ENCODE measurements at regions not wholly inside any gene's neighbourhood (a gene's known extent, or its start where the extent isn't known, plus 50 kb on each side); places are given as distances from the start of the nearest gene placed in this dataset.

DNA sequence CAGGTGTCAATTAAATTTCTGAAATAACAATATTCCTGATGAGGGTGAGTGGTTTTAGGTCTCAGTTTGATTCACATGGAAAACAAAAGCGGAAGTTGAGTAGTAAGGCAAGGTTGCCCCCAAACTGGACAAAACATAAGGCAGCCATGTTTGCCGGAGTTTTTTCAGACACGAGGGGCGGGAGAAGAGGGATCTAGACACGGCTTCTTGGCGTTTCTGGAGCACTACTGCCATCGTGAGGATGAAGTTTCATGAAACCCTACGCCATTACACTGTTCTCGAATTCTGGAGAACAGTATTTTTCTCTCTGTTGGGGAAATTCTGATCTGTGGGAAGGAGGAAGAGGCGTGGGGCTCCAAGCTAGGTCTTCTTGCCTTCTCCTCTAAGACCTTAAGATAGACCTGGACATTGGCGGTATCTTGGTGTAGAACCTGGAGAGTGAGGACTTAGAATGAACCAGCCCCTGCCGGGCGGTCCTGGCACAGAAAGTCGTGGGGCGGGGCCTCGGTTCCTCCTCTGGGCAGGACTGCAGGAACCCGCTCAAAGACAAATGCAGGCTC is 160.3 kb downstream of the OR13H1 start:
- DNase-seq: peak; percentile 45

DNA sequence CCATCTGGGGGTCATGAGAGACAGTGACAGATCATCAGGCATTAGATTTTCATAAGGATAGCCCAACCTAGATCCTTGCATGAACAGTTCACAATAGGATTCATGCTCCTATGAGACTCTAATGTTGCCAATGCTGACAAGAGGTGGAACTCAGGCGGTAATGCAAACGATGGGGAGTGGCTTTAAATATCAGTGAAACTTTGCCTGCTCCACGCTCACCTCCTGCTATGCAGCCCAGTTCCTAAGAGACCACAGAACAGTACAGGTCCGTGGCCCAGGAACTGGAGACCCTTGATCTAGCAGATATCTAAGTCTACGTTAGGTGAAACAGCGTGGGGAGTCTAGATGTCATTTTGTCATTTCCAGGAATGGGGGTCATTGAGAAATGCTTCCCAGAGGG is 165.7 kb downstream of the OR13H1 start:
- no peak for DNase-seq

- no peak for DNase-seq
Observed at GRCh38 chrX:131711478-131711867, 167.6 kb downstream of the OR13H1 start.

- no peak for DNase-seq
Observed at GRCh38 chrX:131723646-131724045, 179.8 kb downstream of the OR13H1 start.

- no peak for DNase-seq
Observed at GRCh38 chrX:131724292-131724691, 180.4 kb downstream of the OR13H1 start.

- DNase-seq: no peak
Observed at GRCh38 chrX:131725001-131725654, 181.3 kb downstream of the OR13H1 start.

DNA sequence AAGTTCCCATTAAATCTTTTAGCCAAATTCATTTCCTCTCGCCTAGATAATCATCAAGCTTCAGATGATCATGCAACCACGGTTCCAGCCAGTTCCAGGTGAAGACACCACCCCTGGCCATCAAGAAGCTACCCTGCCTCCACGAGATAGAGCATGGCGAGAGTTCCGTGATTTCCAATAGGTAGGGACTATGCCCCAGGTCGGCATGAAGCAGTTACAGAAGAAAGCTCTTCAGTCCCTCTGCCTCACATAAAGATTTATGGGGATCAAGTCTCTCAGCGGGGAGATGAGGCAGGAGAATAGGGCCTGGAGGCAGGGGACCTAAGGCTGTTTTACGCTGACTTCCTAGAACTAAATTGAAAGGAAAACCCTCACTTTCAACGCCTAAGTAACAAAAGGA is 183.9 kb downstream of the OR13H1 start:
- no peak for DNase-seq

GRCh38 chrX:131728295-131729145 is 184.6 kb downstream of the OR13H1 start:
- no peak for DNase-seq

DNA sequence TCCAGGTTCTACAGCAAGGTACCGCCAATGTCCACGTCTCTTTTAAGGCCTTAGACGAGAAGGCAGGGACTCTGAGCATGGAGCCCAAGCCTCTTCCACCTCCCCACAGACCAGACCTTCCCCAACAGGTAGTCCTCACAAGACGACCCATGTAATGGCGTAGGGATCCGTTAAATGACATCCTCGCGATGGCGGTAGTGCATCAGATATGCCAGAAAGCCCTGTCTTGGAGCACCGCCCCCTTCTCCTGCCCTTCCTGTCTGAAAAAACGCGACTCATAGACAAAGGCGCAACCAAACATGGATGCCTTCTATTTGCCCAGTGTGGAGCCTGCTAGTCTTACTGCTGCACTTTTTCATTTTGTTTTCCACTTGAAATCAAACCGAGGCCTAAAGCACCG is 185.4 kb downstream of the OR13H1 start:
- no peak for DNase-seq

DNA sequence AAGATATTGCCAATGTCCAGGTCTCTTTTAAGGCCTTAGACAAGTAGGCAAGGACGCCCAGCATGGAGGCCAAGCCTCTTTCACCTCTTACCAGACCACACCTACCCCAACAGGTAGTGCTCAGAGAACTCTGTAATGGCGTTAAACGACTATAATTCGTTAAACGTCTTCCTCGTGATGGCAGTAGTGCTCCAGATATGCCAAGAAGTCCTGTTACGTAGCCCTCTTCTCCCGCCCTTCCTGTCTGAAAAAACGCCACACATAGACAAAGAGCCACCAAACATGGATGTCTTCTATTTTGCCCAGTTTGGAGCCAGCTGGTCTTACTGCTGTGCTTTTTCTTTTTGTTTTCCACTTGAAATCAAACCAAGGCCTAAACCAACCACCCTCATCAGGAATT is 190.7 kb downstream of the OR13H1 start:
- DNase-seq: no peak

DNA sequence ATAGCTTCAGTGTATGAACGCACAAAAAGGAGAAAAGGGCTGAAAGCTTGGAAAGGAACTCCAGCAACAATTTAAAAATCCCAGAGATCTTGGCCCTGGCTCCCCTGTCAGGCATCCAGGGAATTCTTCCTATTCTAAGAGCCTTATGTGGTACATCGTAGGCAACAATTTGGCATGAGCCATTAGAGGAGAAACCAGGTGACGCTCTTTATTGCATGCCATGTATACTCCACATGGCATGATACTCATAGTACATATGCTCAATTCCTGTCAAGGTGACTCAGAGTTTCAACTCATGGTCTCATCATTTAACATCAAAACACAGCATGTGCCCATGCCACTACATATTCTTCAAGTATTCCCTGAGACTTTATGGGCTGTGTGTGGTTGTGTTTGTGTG is 191.3 kb downstream of the OR13H1 start:
- no peak for DNase-seq

DNA sequence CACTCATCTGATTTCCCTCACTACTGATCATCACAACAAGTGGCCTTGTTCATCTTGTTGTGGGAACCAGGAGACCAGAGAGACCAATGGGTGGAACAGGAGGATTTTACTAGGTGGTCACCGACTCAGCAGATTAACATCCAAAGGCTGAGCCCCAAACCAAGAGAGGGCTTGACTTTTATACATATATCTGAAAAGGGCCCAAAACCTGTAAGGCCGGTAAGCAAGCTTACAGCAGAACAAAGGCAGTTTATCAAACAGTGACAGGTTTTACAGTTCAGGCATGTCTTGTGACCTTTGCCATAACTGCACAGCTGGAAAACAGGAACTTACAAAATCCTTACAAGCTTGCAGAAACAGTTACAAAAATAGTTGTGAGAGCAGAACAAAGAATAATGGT is 195.9 kb downstream of the OR13H1 start:
- no peak for DNase-seq

GRCh38 chrX:131741103-131741581 is 197.3 kb downstream of the OR13H1 start:
- no peak for DNase-seq

DNA sequence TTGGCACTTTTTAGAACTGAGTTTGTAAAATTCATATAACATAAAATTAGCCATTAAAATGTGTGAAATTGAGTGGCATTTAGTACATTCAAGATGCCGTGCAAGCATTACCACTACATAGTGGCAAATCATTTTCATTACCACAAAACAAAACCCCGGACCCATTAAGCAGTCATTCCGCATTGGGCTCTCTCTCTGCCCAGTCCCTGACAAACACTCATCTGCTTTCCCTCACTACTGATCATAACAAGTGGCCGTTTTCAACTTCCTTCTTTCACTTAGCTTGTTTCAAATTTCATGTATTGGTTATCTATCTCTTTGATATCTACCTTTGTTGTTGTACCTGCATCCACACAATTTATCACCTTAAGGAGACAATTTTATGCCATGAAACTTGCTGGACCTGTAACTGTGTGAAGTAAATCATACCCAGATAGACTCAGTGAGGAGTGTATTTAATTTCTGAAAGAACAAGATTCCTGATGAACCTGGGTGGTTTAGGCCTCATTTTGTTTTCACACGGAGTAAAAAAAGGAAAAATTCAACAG is 202.1 kb downstream of the OR13H1 start:
- no peak for DNase-seq

DNA sequence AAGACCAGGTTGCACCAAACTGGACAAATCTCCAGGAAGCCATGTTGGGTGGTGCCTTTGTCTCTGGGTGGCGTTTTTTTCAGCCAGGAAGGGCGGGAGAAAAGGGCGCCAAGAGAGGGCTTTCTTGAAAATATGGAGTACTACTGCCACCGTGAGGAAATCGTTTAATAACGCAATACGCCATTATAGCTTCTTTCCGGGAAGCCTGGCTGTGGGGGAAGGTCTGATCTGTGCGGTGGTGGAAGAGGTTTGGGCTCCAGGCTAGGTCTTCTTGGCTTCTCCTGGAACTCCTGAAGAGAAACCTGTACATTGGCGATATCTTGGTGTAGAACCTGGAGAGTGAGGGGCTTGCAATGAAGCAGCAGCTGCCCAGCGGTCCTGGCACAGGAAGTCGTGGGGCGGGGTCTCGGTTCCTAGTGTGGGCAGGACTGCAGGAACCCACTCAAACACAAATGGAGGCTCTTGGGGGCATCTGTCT is 202.7 kb downstream of the OR13H1 start:
- peak; percentile 54 for DNase-seq

- DNase-seq: peak; percentile 62
Observed at GRCh38 chrX:131747173-131747572, 203.3 kb downstream of the OR13H1 start.

DNA sequence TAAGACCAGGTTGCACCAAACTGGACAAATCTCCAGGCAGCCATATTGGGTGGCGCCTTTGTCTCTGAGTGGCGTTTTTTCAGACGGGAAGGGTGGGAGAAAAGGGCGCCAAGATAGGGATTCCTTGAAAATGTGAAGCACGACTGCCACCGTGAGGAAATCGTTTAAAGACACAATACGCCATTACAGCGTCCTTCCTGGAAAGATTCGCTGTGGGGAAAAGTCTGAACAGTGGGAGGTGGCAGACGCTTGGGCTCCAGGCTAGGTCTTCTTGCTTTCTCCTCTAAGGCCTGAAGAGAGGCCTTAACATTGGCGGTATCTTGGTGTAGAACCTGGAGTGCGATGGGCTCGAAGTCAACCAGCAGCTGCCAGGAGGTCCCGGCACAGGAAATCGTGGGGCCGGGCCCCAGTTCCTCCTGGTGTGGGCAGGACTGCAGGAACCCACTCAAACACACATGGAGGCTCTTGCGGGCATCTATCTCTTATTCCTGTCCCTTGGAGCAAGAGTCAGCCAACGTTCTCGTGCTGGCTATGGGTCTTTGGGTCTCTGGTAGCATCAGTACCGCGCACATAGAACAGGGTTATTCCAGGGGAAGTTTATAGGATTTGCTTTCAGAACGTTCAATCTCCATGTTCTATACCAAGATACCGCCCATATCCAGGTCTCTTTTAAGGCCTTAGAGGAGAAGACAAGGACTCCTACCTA is 208.8 kb downstream of the OR13H1 start:
- DNase-seq: no peak

- peak; percentile 39 for DNase-seq
Observed at GRCh38 chrX:131762802-131763234, 218.9 kb downstream of the OR13H1 start.

- DNase-seq: no peak
Observed at GRCh38 chrX:131763674-131764073, 219.8 kb downstream of the OR13H1 start.

DNA sequence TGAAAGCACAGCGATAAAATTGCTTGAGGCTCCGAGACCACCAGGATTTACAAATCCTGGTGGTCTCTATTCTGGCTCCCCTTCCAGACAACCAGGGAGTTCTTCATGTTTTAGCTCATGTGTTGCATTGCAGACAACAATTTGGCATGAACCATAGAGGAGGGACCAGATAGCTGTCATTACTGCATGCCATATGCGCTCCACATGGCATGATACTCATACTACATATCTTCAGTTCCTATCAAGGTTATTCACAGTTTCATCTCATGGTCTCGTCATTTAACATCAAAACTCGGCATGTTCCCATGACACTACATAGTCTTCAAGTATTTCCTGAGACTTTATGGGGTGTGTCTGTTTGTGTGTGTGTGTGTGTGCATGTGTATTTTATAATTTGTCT is 220.3 kb downstream of the OR13H1 start:
- no peak for DNase-seq

DNA sequence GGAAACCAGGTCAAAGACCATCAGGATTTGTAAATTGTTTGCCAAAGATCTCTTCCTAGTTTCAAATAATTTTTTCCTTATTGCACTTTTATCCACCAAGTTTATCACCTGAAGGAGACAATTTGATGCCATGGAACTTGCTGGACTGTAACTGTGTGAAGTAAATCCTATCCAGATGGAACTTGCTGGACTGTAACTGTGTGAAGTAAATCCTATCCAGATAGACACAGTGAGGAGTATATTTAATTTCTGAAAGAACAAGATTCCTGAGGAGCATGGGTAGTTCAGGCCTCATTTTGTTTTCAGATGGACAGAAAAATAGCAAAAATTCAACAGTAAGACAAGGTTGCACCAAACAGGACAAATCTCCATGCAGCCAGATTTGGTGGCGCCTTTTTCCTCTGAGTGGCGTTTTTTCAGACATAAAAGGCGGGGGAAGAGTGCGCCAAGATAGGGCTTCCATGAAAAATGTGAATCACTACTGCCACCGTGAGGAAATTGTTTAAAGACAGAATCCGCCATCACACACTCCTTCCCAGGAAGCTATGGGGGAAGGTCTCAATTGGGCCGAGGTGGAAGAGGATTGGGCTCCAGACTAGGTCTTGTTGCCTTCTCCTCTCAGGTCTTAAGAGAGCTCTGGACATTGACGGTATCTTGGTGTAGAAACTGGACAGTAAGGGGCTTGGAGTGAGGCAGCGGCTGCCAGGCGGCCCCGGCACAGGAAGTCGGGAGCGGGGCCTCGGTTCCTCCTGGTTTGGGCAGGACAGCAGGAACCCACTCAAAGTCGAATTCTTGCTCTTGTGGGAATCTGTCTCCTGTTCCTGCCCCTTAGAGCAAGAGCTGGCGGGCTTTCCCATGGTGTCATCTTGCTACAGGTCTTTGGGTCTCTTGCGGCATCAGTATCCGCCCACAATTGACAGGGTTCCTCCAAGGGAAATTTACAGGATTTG is 234.7 kb downstream of the OR13H1 start:
- DNase-seq: no peak

DNA sequence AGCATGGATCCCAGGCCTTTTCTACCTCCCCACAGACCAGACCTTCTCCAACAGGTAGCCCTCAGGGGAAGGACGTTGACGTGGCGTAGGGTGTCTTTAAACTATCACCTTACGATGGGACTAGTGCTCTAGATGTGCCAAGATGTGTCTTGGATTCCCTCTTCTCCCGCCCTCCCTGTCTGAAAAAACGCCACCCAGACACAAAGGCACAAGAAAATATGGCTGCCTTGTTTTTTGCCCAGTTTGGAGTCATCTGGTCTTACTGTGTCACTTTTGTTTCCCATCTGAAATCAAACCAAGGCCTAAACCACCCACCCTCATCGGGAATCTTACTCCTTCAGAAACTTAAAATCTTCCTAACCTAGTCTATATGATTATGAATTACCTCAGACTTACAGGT is 235.4 kb downstream of the OR13H1 start:
- no peak for DNase-seq

Data from NCI-H226 (cell line).